Neural crest cell (in vitro differentiated cells): ENCODE measurements at regions not wholly inside any gene's neighbourhood (a gene's known extent, or its start where the extent isn't known, plus 50 kb on each side); places are given as distances from the start of the nearest gene placed in this dataset.
A peak's percentile ranks its signal among the peaks of the same experiment; 100 is the strongest.
"Not testable (repeated sequence)": the region's sequence is repeated elsewhere in the genome, so short reads cannot be mapped to it uniquely, and the experiment has no call there.

ENCODE experiments used
- DNase-seq: peaks from one replicate; pipeline ENCODE4 v3.0.0; 2021; ENCODE audit warnings: low read depth, mixed read lengths, low spot score
- H3K27ac Mint-ChIP-seq: one replicate; pipeline ENCODE4 v1.8.0; 2021; ENCODE audit warnings: mild to moderate bottlenecking, mixed read lengths; ENCODE audit not compliant: unreplicated experiment
- H3K27me3 Mint-ChIP-seq: 2 replicates; pipeline ENCODE4 v1.8.0; 2021; ENCODE audit warnings: low read depth, mild to moderate bottlenecking, mixed read lengths
- H3K36me3 Mint-ChIP-seq: 2 replicates; pipeline ENCODE4 v1.8.0; 2021; ENCODE audit warnings: low read depth, mild to moderate bottlenecking, mixed read lengths
- H3K4me1 Mint-ChIP-seq: 2 replicates; pipeline ENCODE4 v1.8.0; 2021; ENCODE audit warnings: mixed read lengths
- H3K4me3 Mint-ChIP-seq: one replicate; pipeline ENCODE4 v1.8.0; 2021; ENCODE audit warnings: mild to moderate bottlenecking, mixed read lengths
- H3K9me3 Mint-ChIP-seq: 2 replicates; pipeline ENCODE4 v1.8.0; 2021; ENCODE audit warnings: mixed read lengths
- TF ChIP-seq, protein P1 (sequence below): fragments of 200-600 bp; sonication (generic); conservative IDR thresholded peaks from 2 replicates; pipeline ENCODE4 v1.5.0; 2021; ENCODE audit warnings: antibody characterized with exemption, mild to moderate bottlenecking

DNA sequence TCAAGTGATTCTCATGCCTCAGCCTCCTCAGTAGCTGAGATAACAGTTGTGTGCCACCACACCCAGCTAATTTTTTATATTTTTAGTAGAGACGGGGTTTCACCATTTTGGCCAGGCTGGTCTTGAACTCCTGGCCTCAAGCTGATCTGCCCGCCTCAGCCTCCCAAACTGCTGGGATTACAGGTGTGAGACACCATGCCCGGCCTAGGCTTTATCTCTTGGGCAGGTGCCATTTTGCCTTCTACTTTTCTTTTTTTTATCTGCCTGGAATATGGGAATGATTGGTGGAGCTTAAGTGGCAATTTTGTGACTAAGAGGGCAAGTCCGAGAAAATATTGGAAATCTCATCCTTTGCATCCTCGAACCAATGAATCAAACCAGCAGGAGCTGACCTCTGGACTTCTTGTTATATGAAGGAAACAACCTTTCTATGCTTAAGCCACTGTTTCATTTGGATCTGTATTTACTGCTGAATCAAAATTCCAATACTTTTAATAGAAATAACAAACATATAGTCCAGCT, 128.9 kb upstream of the ZNF217 start:
- TF ChIP-seq, protein P1, sequence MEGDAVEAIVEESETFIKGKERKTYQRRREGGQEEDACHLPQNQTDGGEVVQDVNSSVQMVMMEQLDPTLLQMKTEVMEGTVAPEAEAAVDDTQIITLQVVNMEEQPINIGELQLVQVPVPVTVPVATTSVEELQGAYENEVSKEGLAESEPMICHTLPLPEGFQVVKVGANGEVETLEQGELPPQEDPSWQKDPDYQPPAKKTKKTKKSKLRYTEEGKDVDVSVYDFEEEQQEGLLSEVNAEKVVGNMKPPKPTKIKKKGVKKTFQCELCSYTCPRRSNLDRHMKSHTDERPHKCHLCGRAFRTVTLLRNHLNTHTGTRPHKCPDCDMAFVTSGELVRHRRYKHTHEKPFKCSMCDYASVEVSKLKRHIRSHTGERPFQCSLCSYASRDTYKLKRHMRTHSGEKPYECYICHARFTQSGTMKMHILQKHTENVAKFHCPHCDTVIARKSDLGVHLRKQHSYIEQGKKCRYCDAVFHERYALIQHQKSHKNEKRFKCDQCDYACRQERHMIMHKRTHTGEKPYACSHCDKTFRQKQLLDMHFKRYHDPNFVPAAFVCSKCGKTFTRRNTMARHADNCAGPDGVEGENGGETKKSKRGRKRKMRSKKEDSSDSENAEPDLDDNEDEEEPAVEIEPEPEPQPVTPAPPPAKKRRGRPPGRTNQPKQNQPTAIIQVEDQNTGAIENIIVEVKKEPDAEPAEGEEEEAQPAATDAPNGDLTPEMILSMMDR, result no peak
- Mint-ChIP-seq H3K27me3 (no peaks in the 10 kb centered on the region), H3K4me1 (peaks cover 4% of the 10 kb centered on the region), H3K4me3 (no peak overlapping the region), H3K36me3 (no peaks in the 10 kb centered on the region), H3K27ac (no peak overlapping the region), H3K9me3 (no peaks in the 10 kb centered on the region)
- no peak for DNase-seq

DNA sequence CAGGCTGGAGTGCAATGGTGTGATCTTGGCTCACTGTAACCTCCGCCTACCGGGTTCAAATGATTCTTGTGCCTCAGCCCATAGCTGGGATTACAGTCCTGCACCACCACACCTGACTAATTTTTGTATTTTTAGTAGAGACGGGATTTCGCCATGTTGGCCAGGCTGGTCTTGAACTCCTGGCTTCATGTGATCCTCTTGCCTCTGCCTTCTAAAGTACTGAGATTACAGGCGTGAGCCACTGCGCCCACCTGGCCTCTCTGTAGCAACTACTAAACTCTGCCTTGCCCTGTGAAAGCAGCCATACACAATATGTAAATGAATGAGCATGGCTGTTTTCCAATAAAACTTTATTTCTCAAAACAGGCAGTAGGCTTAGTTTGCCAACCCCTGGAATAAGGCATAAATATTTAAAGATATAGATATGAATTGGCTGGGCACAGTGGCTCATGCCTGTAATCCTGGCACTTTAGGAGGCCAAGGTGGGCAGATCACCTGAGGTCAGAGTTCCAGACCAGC, 127.9 kb upstream of the ZNF217 start:
- H3K9me3 Mint-ChIP-seq, H3K4me1 Mint-ChIP-seq, H3K27ac Mint-ChIP-seq, H3K4me3 Mint-ChIP-seq, H3K27me3 Mint-ChIP-seq, H3K36me3 Mint-ChIP-seq, DNase-seq: not testable (repeated sequence)

DNA sequence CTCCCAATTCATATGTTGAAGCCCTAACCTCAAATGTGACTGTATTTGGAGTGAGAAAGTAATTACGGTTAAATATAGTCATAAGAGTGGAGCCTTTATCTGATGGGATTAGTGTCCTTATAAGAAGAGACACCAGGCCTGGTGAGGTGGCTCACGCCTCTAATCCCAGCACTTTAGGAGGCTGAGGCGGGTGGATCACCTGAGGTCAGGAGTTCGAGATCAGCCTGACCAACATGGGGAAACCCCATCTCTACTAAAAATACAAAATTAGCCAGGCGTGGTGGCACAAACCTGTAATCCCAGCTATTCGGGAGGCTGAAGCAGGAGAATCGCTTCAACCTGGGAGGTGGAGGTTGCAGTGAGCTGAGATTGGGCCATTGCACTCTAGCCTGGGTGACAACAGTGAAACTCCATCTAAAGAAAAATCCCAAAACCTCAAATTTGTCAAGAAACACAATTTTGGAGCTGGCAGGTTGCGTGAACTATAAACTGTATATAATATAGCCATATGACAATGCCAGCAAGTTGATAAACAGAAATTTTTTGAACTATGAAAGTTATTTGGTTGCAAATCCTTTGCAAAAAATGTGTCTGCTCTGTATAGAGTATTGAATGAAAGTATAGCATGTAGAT, 125.6 kb upstream of the ZNF217 start:
- not testable (repeated sequence) for DNase-seq, H3K4me3 Mint-ChIP-seq, H3K9me3 Mint-ChIP-seq, H3K27ac Mint-ChIP-seq, H3K36me3 Mint-ChIP-seq, H3K4me1 Mint-ChIP-seq, H3K27me3 Mint-ChIP-seq

DNA sequence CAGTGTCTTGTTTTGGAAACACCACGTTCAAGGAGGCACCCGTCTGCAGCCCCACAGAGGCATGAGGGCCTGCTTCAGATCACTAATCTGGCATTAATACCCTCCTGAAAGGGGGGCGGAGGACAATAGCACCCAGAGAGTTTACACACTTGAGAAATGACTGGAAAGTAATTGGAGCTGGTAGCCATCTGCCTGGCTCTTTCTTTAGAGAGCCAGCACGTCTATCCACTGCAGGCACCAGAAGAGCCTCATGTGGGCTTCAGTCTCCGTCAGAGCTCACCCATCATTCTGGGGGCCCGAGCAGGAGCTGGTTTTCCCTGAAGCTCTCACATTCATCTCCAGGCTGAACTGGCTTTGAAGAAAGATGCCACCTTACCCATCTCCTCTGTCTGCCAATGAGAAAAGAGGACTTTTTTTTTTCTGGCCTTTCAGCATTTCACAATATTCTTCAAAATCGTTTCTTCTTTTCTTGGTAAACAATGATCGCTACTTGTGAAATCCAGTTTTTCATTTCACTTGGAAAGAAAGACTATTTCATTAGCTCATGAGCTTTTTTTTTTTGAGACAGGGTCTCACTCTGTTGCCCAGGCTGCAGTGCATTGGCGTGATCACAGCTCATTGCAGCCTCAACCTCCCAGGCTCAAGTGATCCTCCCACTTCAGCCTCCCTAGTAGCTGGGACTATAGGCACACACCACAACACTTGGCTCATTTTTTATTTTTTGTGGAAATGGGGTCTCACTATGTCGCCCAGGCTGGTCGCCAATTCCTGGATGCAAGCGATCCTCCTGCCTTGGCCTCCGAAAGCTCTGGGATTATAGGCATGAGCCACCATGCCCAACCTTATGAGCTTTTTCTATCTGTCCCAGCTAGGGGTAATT, 124.7 kb upstream of the ZNF217 start:
- no peaks in the 10 kb centered on the region for H3K9me3 Mint-ChIP-seq
- TF ChIP-seq, protein P1, result no peak
- peaks cover 4% of the 10 kb centered on the region for H3K4me1 Mint-ChIP-seq
- no peaks in the 10 kb centered on the region for H3K27me3 Mint-ChIP-seq
- H3K4me3 Mint-ChIP-seq, result no peak overlapping the region
- no peak for DNase-seq
- H3K27ac Mint-ChIP-seq, result no peak overlapping the region
- H3K36me3 Mint-ChIP-seq, result no peaks in the 10 kb centered on the region

DNA sequence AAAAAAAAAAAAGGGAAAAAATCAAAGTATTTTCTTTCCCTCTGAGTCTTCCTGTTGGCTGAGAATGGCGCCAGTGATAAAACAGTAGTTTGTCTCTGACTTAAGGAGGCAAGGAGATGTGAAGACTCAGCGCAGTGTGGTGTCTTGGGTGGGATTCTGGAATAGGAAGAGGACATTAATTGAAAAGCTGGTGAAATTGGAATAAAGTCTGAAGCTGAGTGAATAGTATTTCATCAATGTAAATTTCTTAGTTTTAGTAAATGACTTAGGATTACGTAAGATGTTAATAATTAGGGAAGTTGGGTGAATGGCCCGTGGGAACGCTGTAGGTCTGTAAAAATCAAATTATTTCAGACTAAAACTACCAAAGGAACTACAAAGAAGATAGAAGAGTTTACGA, 122.8 kb upstream of the ZNF217 start:
- TF ChIP-seq, protein P1, result no peak
- Mint-ChIP-seq H3K9me3 (no peaks in the 10 kb centered on the region), H3K36me3 (no peaks in the 10 kb centered on the region), H3K4me3 (no peak overlapping the region), H3K27ac (no peak overlapping the region), H3K4me1 (peaks cover 4% of the 10 kb centered on the region), H3K27me3 (no peaks in the 10 kb centered on the region)
- DNase-seq, result no peak

DNA sequence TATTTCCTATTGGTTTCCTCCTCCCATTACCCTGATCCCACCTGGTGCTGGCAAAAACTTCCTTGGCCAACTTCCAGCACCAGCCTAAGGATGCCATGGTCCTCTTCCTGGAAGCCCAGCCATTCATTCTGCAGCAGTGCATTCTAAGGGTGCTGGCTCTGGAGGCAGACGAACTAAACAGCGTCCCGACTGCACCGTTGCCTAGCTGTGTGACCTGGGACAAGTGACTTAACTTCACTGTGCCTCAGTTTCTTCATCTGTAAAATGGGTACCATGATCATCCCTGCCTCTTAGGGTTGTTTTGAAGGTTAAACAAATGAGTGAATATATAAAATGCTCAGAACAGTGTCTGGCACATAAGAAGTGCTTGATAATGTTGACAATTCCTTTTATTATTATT, 120.9 kb upstream of the ZNF217 start:
- H3K27me3 Mint-ChIP-seq, result no peaks in the 10 kb centered on the region
- H3K4me1 Mint-ChIP-seq, result peaks cover 1% of the 10 kb centered on the region

More for the DNA sequence above, 120.9 kb upstream of the ZNF217 start:
- H3K27ac Mint-ChIP-seq, result peak overlapping the region; percentile 90
- no peaks in the 10 kb centered on the region for H3K9me3 Mint-ChIP-seq
- TF ChIP-seq, protein P1, result no peak
- H3K36me3 Mint-ChIP-seq, result no peaks in the 10 kb centered on the region
- no peak for DNase-seq
- no peak overlapping the region for H3K4me3 Mint-ChIP-seq
